ENCODE measurements at regions not wholly inside any gene's neighbourhood (a gene's known extent, or its start where the extent isn't known, plus 50 kb on each side); places are given as distances from the start of the nearest gene placed in this dataset.

DNA sequence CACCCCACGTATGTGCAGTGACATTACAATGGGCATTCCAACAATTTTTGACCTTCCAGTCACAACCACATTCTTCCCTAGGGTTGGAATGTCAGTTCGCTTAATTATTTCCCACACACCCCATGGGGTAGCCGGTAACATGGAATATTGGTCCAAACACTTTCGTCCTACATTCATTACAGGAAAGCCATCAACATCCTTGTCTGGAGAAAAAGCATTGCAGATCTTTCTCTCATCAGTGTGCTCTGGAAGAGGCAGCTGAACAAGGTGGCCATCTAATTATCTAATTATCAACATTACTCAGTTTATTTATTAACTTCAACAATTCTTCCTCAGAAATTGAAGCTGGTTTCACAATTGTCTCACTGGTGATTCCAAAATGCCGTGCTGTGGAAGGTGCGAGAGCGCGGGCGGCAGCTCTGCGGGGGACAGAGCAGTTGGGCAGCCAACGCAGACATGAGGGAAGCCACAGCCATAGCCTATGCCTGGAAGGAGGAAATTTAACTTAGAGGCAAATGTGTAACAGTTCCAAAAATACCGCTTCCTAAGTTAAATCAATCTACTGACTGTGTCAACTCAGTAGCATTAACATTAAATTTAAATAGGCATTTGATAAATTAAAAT, 1158.9 kb upstream of the EPHA6 start:
- Histone ChIP-seq H3K9me1 (ENCODE audit: control insufficient read depth, extremely low read depth, insufficient read depth, low read length) (no peaks in the 10 kb centered on the region), H3K4me1 (ENCODE audit: control insufficient read depth, extremely low read depth, insufficient read depth, low read length) (no peaks in the 10 kb centered on the region), H4K20me1 (ENCODE audit: control insufficient read depth, extremely low read depth, insufficient read depth, low read length) (no peaks in the 10 kb centered on the region), H3K4me2 (ENCODE audit: control insufficient read depth, extremely low read depth, insufficient read depth, low read depth, low read length) (no peak overlapping the region), H3K4me3 (ENCODE audit: control insufficient read depth in 2 of 3, extremely low read depth in 1 of 3, insufficient read depth in 2 of 3, low read depth in 1 of 3, low read length in 3 of 3) (no peak overlapping the region), H2AFZ (ENCODE audit: control insufficient read depth, low read length) (no peak overlapping the region), H3K27me3 (ENCODE audit: control insufficient read depth, extremely low read depth, insufficient read depth, low read length) (no peaks in the 10 kb centered on the region), H3K79me2 (ENCODE audit: control insufficient read depth, insufficient read depth, low read length) (no peaks in the 10 kb centered on the region), H3K9ac (ENCODE audit: control insufficient read depth, extremely low read depth, insufficient read depth, low read length) (no peak overlapping the region), H3K27ac (ENCODE audit: control insufficient read depth, insufficient read depth, low read length) (no peak overlapping the region), H3K36me3 (ENCODE audit: control insufficient read depth in 2 of 2, extremely low read depth in 1 of 2, insufficient read depth in 2 of 2, low read length in 2 of 2) (no peaks in the 10 kb centered on the region), H3K9me3 (ENCODE audit: control insufficient read depth, low read depth, low read length) (no peaks in the 10 kb centered on the region)
- dilution Hi-C loops (cut with MboI; ENCODE audit: extremely low pct_ligation_motif_present, low sequenced_read_pairs) = no loop called here
- TF ChIP-seq, protein P1, sequence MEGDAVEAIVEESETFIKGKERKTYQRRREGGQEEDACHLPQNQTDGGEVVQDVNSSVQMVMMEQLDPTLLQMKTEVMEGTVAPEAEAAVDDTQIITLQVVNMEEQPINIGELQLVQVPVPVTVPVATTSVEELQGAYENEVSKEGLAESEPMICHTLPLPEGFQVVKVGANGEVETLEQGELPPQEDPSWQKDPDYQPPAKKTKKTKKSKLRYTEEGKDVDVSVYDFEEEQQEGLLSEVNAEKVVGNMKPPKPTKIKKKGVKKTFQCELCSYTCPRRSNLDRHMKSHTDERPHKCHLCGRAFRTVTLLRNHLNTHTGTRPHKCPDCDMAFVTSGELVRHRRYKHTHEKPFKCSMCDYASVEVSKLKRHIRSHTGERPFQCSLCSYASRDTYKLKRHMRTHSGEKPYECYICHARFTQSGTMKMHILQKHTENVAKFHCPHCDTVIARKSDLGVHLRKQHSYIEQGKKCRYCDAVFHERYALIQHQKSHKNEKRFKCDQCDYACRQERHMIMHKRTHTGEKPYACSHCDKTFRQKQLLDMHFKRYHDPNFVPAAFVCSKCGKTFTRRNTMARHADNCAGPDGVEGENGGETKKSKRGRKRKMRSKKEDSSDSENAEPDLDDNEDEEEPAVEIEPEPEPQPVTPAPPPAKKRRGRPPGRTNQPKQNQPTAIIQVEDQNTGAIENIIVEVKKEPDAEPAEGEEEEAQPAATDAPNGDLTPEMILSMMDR (optimal IDR thresholded peaks at IDR 0.05 in 1 of 3, IDR thresholded peaks at IDR 0.05 in 1 of 3, conservative IDR thresholded peaks at IDR 0.05 in 1 of 3; ENCODE audit: extremely low read depth in 1 of 3, insufficient read depth in 2 of 3, low read length in 3 of 3) = no peak
- FAIRE-seq (no peak), DNase-seq (ENCODE audit: low read depth, low spot score) (no peak)

DNA sequence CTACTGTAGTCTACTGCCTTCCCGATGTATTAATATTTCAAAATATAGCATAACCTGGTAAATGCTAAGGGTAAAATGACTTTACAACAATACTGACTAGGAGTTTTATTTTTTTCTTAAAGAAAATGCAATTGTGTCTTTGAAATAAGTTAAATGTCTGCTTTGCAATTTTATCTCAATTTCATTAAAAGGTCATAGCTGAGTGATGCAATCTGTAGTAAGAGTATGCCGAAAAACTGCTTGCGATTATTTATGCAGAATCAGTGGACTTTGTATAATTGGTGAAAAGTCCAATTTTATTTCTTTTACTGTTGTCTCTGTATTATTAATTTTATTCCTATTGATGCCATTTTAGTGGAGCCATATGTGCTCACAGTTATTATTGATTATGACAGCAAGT, 1143.6 kb upstream of the EPHA6 start:
- Histone ChIP-seq H3K9ac (ENCODE audit: control insufficient read depth, extremely low read depth, insufficient read depth, low read length) (no peak overlapping the region), H3K4me2 (ENCODE audit: control insufficient read depth, extremely low read depth, insufficient read depth, low read depth, low read length) (no peak overlapping the region), H3K9me3 (ENCODE audit: control insufficient read depth, low read depth, low read length) (no peaks in the 10 kb centered on the region), H3K9me1 (ENCODE audit: control insufficient read depth, extremely low read depth, insufficient read depth, low read length) (no peaks in the 10 kb centered on the region), H2AFZ (ENCODE audit: control insufficient read depth, low read length) (no peak overlapping the region), H3K4me1 (ENCODE audit: control insufficient read depth, extremely low read depth, insufficient read depth, low read length) (no peaks in the 10 kb centered on the region), H3K27me3 (ENCODE audit: control insufficient read depth, extremely low read depth, insufficient read depth, low read length) (no peaks in the 10 kb centered on the region), H3K36me3 (ENCODE audit: control insufficient read depth in 2 of 2, extremely low read depth in 1 of 2, insufficient read depth in 2 of 2, low read length in 2 of 2) (no peaks in the 10 kb centered on the region), H4K20me1 (ENCODE audit: control insufficient read depth, extremely low read depth, insufficient read depth, low read length) (no peaks in the 10 kb centered on the region), H3K4me3 (ENCODE audit: control insufficient read depth in 2 of 3, extremely low read depth in 1 of 3, insufficient read depth in 2 of 3, low read depth in 1 of 3, low read length in 3 of 3) (no peak overlapping the region), H3K79me2 (ENCODE audit: control insufficient read depth, insufficient read depth, low read length) (no peaks in the 10 kb centered on the region), H3K27ac (ENCODE audit: control insufficient read depth, insufficient read depth, low read length) (no peak overlapping the region)
- dilution Hi-C loops (cut with MboI; ENCODE audit: extremely low pct_ligation_motif_present, low sequenced_read_pairs) = no loop called here
- no peak for FAIRE-seq
- no peak for DNase-seq (ENCODE audit: low read depth, low spot score)
- TF ChIP-seq, protein P1 (optimal IDR thresholded peaks at IDR 0.05 in 1 of 3, IDR thresholded peaks at IDR 0.05 in 1 of 3, conservative IDR thresholded peaks at IDR 0.05 in 1 of 3; ENCODE audit: extremely low read depth in 1 of 3, insufficient read depth in 2 of 3, low read length in 3 of 3) = no peak
- TF ChIP-seq EZH2 (IDR thresholded peaks at IDR 0.05; ENCODE audit: low read length) = no peak

Data from keratinocyte (primary cell).